ENCODE measurements at regions not wholly inside any gene's neighbourhood (a gene's known extent, or its start where the extent isn't known, plus 50 kb on each side); places are given as distances from the start of the nearest gene placed in this dataset.

- CTCF ChIA-PET = no interaction called here
- Histone ChIP-seq H3K27me3 (ENCODE audit: control insufficient read depth, insufficient read depth, low read length) (no peaks in the 10 kb centered on the region), H3K27ac (ENCODE audit: low read depth, low read length) (no peak overlapping the region), H3K9me3 (ENCODE audit: control insufficient read depth, insufficient read depth, low read length) (no peaks in the 10 kb centered on the region), H3K4me3 (ENCODE audit: low read depth, low read length) (no peak overlapping the region)
- no peak for DNase-seq (ENCODE audit: low read depth, low spot score)
- TF ChIP-seq CTCF (IDR thresholded peaks at IDR 0.05; ENCODE audit: low read depth, low read length) = no peak
- POLR2A ChIA-PET = no interaction called here
These were observed 60.3 kb downstream of the SEC61B start for GRCh38 chr9:99282406-99282805.

DNA sequence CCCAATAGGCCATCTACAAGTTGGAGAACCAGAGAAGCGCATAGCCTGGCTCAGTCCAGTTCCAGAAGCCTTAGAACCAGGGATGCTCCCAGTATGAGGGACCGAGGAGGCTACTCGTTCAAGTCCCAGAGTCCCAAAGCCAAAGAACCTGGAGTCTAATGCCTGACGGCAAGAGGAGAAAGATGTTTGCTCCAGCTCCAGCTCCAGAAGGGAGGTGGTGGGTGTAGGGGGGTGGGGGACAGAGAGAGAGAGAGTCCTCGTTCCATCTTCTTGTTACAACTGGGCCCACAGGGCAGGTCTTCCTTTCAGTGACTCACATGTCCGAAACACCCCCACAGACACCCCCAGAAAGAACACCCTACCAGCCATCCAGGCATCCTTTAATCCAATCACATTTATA lies 63.9 kb downstream of the SEC61B start:
- ChIA-PET CTCF (no interaction called here), POLR2A (no interaction called here)
- H3K9me3 ChIP-seq (ENCODE audit: control insufficient read depth, insufficient read depth, low read length) = no peaks in the 10 kb centered on the region
- DNase-seq (ENCODE audit: low read depth, low spot score) = no peak
- no peak overlapping the region for H3K27ac ChIP-seq (ENCODE audit: low read depth, low read length)
- no peak for TF ChIP-seq CTCF (IDR thresholded peaks at IDR 0.05; ENCODE audit: low read depth, low read length)
- no peak overlapping the region for H3K4me3 ChIP-seq (ENCODE audit: low read depth, low read length)
- H3K27me3 ChIP-seq (ENCODE audit: control insufficient read depth, insufficient read depth, low read length) = peaks cover 13% of the 10 kb centered on the region

DNA sequence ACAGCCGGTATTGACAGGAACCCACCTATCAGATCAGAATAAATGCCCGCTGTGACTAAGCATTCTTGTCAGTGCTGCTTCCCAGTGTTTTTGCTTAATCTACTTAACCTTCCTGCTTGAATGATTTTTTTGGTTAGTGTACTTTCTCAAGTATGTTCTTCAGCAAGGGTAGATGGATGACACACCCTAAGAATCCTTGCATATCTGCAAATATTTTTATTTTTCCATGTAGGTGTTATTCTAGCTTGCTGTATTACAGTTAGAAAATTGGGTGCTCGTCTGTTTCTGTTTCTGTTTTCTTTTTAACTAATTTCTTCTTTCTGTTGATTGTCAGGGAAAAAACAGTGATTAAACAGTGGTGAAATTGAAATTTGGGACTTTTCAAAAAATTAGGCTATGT lies 64.5 kb downstream of the SEC61B start:
- CTCF ChIA-PET = no interaction called here
- H3K9me3 ChIP-seq (ENCODE audit: control insufficient read depth, insufficient read depth, low read length) = no peaks in the 10 kb centered on the region

GRCh38 chr9:99287641-99288040 lies 65.6 kb downstream of the SEC61B start:
- DNase-seq (ENCODE audit: low read depth, low spot score) = no peak
- Histone ChIP-seq H3K4me3 (ENCODE audit: low read depth, low read length) (no peak overlapping the region), H3K27ac (ENCODE audit: low read depth, low read length) (no peak overlapping the region), H3K27me3 (ENCODE audit: control insufficient read depth, insufficient read depth, low read length) (peaks cover 18% of the 10 kb centered on the region), H3K9me3 (ENCODE audit: control insufficient read depth, insufficient read depth, low read length) (no peaks in the 10 kb centered on the region)
- CTCF ChIA-PET = no interaction called here
- POLR2A ChIA-PET = no interaction called here
- no peak for TF ChIP-seq CTCF (IDR thresholded peaks at IDR 0.05; ENCODE audit: low read depth, low read length)

More for the DNA sequence above, 64.5 kb downstream of the SEC61B start:
- no peak for DNase-seq (ENCODE audit: low read depth, low spot score)
- POLR2A ChIA-PET = no interaction called here
- Histone ChIP-seq H3K4me3 (ENCODE audit: low read depth, low read length) (no peak overlapping the region), H3K27ac (ENCODE audit: low read depth, low read length) (no peak overlapping the region), H3K27me3 (ENCODE audit: control insufficient read depth, insufficient read depth, low read length) (peaks cover 13% of the 10 kb centered on the region)
- no peak for TF ChIP-seq CTCF (IDR thresholded peaks at IDR 0.05; ENCODE audit: low read depth, low read length)

GRCh38 chr9:99288830-99289229 lies 66.7 kb downstream of the SEC61B start:
- TF ChIP-seq CTCF (IDR thresholded peaks at IDR 0.05; ENCODE audit: low read depth, low read length) = no peak
- POLR2A ChIA-PET = no interaction called here
- no peak overlapping the region for H3K27ac ChIP-seq (ENCODE audit: low read depth, low read length)
- CTCF ChIA-PET = no interaction called here
- H3K27me3 ChIP-seq (ENCODE audit: control insufficient read depth, insufficient read depth, low read length) = peaks cover 18% of the 10 kb centered on the region
- H3K9me3 ChIP-seq (ENCODE audit: control insufficient read depth, insufficient read depth, low read length) = no peaks in the 10 kb centered on the region
- no peak overlapping the region for H3K4me3 ChIP-seq (ENCODE audit: low read depth, low read length)
- no peak for DNase-seq (ENCODE audit: low read depth, low spot score)

Data from AG04450 (cell line).